GM18951 (cell line): ENCODE measurements at regions not wholly inside any gene's neighbourhood (a gene's known extent, or its start where the extent isn't known, plus 50 kb on each side); places are given as distances from the start of the nearest gene placed in this dataset.
"Not testable (repeated sequence)": the region's sequence is repeated elsewhere in the genome, so short reads cannot be mapped to it uniquely, and the experiment has no call there.

Source experiments
- POLR2A ChIP-seq: IDR thresholded peaks from 4 replicates; pipeline ENCODE4 v1.6.1; 2011; ENCODE audit warnings: mild to moderate bottlenecking; ENCODE audit not compliant: insufficient read length, insufficient read depth; ENCODE audit errors: extremely low read depth
- in situ Hi-C: fragments of 300-500 bp; cut with MboI; formaldehyde crosslinking; loops from one replicate; pipeline ENCODE4 v1.12.0; 2022; ENCODE audit warnings: low sequenced_read_pairs, mixed read lengths, inconsistent platforms; ENCODE audit not compliant: unreplicated experiment

GRCh38 chr2:188032786-188033185, 258.9 kb upstream of the GULP1 start:
- in situ Hi-C loops = no loop called here
- no peak for TF ChIP-seq POLR2A

GRCh38 chr2:188033240-188033639, 258.4 kb upstream of the GULP1 start:
- in situ Hi-C loops = not testable (repeated sequence)

- in situ Hi-C loops = not testable (repeated sequence)
These were observed 257.6 kb upstream of the GULP1 start for GRCh38 chr2:188034102-188034501.

DNA sequence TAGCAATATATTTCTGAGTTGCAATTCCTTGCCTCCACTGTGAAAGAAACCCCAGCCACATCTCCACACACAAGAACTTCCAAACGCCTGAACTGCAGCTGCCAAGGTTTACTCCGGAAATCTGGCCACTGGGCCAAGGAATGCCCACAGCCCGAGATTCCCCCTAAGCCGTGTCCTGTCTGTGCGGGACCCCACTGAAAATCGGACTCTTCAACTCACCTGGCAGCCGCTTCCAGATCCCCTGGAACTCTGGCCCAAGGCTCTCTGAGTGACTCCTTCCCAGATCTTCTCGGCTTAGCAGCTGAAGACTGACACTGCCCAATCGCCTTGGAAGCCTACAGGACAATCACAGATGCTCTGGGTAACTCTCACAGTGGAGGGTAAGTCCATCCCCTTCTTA, 256.3 kb upstream of the GULP1 start:
- in situ Hi-C loops = not testable (repeated sequence)

GRCh38 chr2:188036786-188037185, 254.9 kb upstream of the GULP1 start:
- in situ Hi-C loops = not testable (repeated sequence)

DNA sequence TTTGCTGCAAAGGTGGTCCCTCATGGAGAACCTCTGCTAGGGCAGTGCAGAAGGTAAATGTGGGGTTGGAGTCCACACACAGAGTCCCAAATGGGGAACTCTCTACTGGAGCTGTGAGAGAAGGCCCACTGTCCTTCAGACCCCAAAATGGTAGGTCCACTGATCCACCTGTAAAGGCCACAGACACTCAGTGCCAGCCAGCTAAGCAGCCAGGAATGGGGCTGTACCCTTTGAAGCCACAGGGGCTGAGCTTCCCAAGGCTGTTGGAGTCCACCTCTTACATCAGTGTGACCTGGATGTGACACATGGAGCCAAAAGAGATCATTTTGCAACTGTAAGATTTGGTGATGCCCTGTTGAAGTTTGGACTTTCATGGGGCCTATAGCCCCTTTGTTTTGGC, 252.4 kb upstream of the GULP1 start:
- in situ Hi-C loops = no loop called here
- TF ChIP-seq POLR2A = no peak

DNA sequence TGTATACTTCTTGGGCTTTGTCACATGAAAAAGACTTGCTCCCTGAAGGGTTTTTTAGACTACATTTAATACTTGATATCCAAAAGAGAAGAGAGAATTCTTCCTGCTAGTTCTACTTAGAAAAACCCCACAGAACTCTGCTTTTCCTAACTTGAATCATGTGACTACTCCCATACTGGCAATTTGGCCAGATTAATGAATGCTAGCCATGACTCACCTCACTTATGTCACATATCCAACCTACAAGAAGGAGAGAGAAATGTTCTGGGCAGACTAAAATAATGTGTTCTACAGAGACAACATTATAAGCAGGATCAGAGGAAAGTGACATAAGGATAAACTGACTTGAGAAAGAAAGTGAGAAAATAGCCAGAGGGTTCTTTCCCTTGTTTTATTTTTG, 249.3 kb upstream of the GULP1 start:
- in situ Hi-C loops = no loop called here
- no peak for TF ChIP-seq POLR2A

- no peak for TF ChIP-seq POLR2A
- in situ Hi-C loops = no loop called here
These were observed 246.7 kb upstream of the GULP1 start for GRCh38 chr2:188045016-188045415.

- no peak for TF ChIP-seq POLR2A
- in situ Hi-C loops = no loop called here
These were observed 245.2 kb upstream of the GULP1 start for GRCh38 chr2:188046437-188046836.

- in situ Hi-C loops = no loop called here
- no peak for TF ChIP-seq POLR2A
These were observed 243.9 kb upstream of the GULP1 start for GRCh38 chr2:188047735-188048134.

DNA sequence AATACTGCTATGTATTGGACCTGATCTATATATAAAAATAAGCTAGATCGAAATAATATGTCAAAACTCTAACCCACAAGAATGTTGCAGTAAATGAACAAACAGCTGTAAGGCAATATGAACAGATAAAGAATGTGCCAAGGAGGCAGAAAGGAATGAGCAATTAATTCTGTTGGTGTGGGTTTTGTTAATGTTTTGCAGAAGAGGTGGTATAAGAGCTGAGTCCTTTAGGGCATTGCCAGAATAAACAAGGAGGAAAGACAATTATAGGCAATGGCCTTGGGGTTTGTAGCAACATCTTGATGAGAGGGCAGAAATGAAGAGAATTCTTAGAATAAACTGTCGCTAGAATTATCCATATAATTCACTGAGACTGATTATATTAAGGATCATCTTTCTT, 240.9 kb upstream of the GULP1 start:
- in situ Hi-C loops = no loop called here
- TF ChIP-seq POLR2A = no peak

DNA sequence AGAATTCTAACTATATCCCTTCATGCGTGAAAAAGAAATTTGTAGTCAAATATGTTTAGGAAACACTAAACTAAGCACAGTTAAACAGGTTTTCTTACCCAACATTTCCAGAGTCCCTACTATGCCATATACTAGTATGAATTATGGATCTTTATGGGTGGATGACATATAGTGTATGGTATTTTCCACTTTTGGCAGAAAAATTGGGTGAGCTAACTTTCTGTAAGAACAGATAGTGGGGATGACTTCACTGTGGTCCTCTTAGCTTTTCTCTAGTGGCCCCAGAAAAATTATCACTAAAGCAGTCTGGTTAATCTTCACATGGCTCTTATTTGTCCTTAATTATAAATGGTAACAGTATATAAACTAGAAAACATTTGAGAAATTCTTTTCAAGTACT, 240.0 kb upstream of the GULP1 start:
- in situ Hi-C loops = no loop called here
- TF ChIP-seq POLR2A = no peak

- in situ Hi-C loops = no loop called here
- TF ChIP-seq POLR2A = no peak
These were observed 226.3 kb upstream of the GULP1 start for GRCh38 chr2:188065386-188065785.

DNA sequence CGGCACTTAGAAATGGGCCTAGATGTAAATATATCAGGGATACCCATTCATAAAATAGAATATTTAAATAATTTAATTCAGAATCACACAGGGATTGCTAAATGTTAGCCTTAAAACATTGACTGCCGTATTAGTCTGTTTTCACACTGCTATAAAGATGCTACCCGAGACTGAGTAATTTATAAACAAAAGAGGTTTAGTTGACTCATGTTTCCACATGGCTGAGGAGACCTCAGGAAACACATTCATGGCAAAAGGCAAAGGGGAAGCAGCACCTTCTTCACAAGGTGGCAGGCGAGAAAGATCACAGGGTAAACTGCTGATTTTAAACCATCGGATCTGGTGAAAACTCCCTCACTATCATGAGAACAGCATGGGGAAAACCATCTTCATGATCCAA, 223.6 kb upstream of the GULP1 start:
- in situ Hi-C loops = no loop called here
- TF ChIP-seq POLR2A = no peak

GRCh38 chr2:188076149-188077056, 215.3 kb upstream of the GULP1 start:
- in situ Hi-C loops = no loop called here
- TF ChIP-seq POLR2A = no peak
